Ishikawa (cell line): ENCODE measurements at regions not wholly inside any gene's neighbourhood (a gene's known extent, or its start where the extent isn't known, plus 50 kb on each side); places are given as distances from the start of the nearest gene placed in this dataset.

Source experiments
- CEBPB ChIP-seq: IDR thresholded peaks from 2 replicates; pipeline ENCODE4 v1.6.1; 2012
- CREB1 ChIP-seq: IDR thresholded peaks from 2 replicates; pipeline ENCODE4 v1.6.1; 2012; ENCODE audit warnings: low read depth
- EGR1 ChIP-seq: IDR thresholded peaks from 2 replicates; pipeline ENCODE4 v1.6.1; 2012
- EP300 ChIP-seq: IDR thresholded peaks from 2 replicates; pipeline ENCODE4 v1.6.1; 2012; ENCODE audit warnings: borderline replicate concordance
- FOXM1 ChIP-seq: IDR thresholded peaks from 2 replicates; pipeline ENCODE4 v1.6.1; 2012; ENCODE audit warnings: low read depth, borderline replicate concordance
- MAX ChIP-seq: IDR thresholded peaks from 2 replicates; pipeline ENCODE4 v1.6.1; 2012
- NFIC ChIP-seq: IDR thresholded peaks from 2 replicates; pipeline ENCODE4 v1.6.1; 2012
- RAD21 ChIP-seq: IDR thresholded peaks from 2 replicates; pipeline ENCODE4 v1.6.1; 2012; ENCODE audit warnings: low read depth
- TAF1 ChIP-seq: IDR thresholded peaks from 2 replicates; pipeline ENCODE4 v1.6.1; 2012; ENCODE audit warnings: low read depth, mild to moderate bottlenecking
- TCF12 ChIP-seq: IDR thresholded peaks from 2 replicates; pipeline ENCODE4 v1.6.1; 2012; ENCODE audit warnings: low read depth
- TEAD4 ChIP-seq: IDR thresholded peaks from 2 replicates; pipeline ENCODE4 v1.6.1; 2012
- USF1 ChIP-seq: IDR thresholded peaks from 2 replicates; pipeline ENCODE4 v1.6.1; 2012
- YY1 ChIP-seq: IDR thresholded peaks from 2 replicates; pipeline ENCODE4 v1.6.1; 2012; ENCODE audit warnings: low read depth
- ZBTB7A ChIP-seq: IDR thresholded peaks from 2 replicates; pipeline ENCODE4 v1.6.1; 2012; ENCODE audit warnings: low read depth
- TF ChIP-seq, protein P1 (sequence below): IDR thresholded peaks from 2 replicates; pipeline ENCODE4 v1.6.1; 2012; ENCODE audit warnings: low read depth, mild to moderate bottlenecking

DNA sequence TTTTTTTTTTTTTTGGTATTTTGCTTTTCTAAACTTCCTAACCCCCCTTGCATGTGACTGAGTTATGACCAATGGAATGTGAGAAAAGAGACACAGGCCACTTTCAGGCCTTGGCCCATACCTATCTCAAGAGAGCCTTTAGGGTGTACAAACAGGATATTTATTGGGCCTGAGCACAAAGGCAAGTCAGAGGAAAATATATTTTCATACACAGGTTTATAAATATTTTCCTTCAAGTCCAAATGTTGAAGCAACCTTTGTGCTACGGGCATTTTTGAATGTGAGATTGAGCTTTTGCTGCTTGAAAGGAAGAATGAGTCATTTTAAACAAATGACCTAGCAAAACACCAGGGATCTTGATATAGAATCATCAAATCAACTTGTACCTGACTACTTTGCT lies 228.6 kb upstream of the E2F7 start:
- TF ChIP-seq EGR1, result no peak
- TF ChIP-seq, protein P1, sequence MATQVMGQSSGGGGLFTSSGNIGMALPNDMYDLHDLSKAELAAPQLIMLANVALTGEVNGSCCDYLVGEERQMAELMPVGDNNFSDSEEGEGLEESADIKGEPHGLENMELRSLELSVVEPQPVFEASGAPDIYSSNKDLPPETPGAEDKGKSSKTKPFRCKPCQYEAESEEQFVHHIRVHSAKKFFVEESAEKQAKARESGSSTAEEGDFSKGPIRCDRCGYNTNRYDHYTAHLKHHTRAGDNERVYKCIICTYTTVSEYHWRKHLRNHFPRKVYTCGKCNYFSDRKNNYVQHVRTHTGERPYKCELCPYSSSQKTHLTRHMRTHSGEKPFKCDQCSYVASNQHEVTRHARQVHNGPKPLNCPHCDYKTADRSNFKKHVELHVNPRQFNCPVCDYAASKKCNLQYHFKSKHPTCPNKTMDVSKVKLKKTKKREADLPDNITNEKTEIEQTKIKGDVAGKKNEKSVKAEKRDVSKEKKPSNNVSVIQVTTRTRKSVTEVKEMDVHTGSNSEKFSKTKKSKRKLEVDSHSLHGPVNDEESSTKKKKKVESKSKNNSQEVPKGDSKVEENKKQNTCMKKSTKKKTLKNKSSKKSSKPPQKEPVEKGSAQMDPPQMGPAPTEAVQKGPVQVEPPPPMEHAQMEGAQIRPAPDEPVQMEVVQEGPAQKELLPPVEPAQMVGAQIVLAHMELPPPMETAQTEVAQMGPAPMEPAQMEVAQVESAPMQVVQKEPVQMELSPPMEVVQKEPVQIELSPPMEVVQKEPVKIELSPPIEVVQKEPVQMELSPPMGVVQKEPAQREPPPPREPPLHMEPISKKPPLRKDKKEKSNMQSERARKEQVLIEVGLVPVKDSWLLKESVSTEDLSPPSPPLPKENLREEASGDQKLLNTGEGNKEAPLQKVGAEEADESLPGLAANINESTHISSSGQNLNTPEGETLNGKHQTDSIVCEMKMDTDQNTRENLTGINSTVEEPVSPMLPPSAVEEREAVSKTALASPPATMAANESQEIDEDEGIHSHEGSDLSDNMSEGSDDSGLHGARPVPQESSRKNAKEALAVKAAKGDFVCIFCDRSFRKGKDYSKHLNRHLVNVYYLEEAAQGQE, result no peak
- no peak for TF ChIP-seq CEBPB
- no peak for TF ChIP-seq TEAD4
- no peak for TF ChIP-seq ZBTB7A
- no peak for TF ChIP-seq YY1
- TF ChIP-seq EP300, result no peak
- no peak for TF ChIP-seq MAX
- TF ChIP-seq CREB1, result no peak
- no peak for TF ChIP-seq RAD21
- no peak for TF ChIP-seq NFIC
- TF ChIP-seq TAF1, result no peak
- no peak for TF ChIP-seq FOXM1
- no peak for TF ChIP-seq TCF12
- no peak for TF ChIP-seq USF1

GRCh38 chr12:77274926-77275325 lies 209.6 kb upstream of the E2F7 start:
- TF ChIP-seq TEAD4, result no peak
- no peak for TF ChIP-seq TCF12
- TF ChIP-seq EP300, result no peak
- TF ChIP-seq MAX, result no peak
- no peak for TF ChIP-seq EGR1
- TF ChIP-seq, protein P1, result no peak
- no peak for TF ChIP-seq YY1
- TF ChIP-seq RAD21, result no peak
- TF ChIP-seq FOXM1, result no peak
- TF ChIP-seq TAF1, result no peak

- TF ChIP-seq CREB1, result no peak
- TF ChIP-seq USF1, result no peak
- no peak for TF ChIP-seq ZBTB7A
- TF ChIP-seq TEAD4, result no peak
- TF ChIP-seq RAD21, result no peak
- no peak for TF ChIP-seq CEBPB
- no peak for TF ChIP-seq MAX
- no peak for TF ChIP-seq TCF12
- no peak for TF ChIP-seq EGR1
- TF ChIP-seq, protein P1, result no peak
- TF ChIP-seq EP300, result no peak
These were observed 208.5 kb upstream of the E2F7 start for GRCh38 chr12:77273898-77274297.

GRCh38 chr12:77256956-77257355 lies 191.6 kb upstream of the E2F7 start:
- TF ChIP-seq USF1, result no peak
- no peak for TF ChIP-seq RAD21
- TF ChIP-seq ZBTB7A, result no peak
- TF ChIP-seq CEBPB, result no peak
- no peak for TF ChIP-seq TEAD4
- TF ChIP-seq TAF1, result no peak
- TF ChIP-seq YY1, result no peak
- no peak for TF ChIP-seq EGR1
- no peak for TF ChIP-seq NFIC
- TF ChIP-seq FOXM1, result no peak
- no peak for TF ChIP-seq MAX
- TF ChIP-seq CREB1, result no peak
- no peak for TF ChIP-seq TCF12
- TF ChIP-seq, protein P1, result no peak
- no peak for TF ChIP-seq EP300
